ENCODE measurements at regions not wholly inside any gene's neighbourhood (a gene's known extent, or its start where the extent isn't known, plus 50 kb on each side); places are given as distances from the start of the nearest gene placed in this dataset.

DNA sequence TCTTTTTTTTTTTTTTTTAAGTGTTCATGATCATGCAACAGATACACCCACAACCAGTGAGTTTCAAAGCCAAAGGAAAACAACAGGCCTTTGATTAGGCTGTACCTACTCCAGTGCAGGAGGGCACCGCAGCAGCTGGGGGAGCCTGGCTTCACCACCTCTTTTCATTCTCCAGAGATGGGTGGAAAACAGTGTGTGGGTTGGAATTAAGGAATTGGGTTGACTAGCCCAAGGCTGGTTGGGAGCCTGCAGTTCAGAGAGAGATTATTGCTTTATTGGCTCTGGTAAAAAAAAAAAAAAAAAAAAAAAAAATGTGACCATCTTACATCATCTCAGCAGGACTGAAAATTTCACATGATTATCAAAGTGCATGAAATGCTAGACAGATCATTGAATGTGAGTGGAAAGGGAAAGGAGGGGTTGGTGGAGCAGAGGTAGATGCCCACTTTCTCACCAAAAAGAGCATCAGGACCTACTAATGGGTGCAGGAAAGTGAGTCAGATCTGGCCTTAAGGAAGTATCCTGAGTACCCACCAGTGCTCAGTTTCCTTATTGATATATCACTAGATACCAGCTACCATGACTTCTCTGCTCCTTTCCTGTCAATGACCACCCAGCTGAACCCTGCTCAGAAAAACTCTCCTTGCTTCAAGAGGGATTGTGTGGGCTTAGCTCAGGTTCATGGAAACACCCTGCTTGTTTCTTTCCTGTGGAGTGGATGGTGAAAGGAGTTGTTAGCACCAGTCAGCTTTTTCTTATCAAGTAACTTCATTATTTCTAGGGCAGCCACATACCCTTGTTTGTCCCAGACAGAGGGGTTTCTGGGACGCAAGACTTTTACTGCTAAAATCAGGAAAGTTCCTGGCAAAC is 54.8 kb upstream of the DYRK2 start:
- DNase-seq: no peak

DNA sequence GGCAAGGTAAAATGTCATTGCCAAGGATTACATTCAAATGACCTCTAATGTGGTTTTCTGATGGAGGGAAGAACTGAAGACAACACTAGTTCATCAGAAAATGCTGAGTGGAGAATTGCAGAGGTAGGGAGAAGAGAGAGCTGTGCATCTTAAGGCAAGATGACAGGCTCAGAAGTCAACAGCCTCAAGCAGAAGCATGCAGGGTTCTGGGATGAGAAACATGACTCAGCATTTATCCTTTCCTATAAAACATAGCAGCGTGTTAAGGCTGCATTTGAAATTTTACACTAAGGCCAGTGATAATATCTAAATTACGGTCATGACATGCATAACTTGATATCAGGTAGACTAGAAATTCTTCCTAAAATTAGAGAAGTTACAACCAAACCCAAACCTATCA is 53.7 kb upstream of the DYRK2 start:
- DNase-seq: no peak

DNA sequence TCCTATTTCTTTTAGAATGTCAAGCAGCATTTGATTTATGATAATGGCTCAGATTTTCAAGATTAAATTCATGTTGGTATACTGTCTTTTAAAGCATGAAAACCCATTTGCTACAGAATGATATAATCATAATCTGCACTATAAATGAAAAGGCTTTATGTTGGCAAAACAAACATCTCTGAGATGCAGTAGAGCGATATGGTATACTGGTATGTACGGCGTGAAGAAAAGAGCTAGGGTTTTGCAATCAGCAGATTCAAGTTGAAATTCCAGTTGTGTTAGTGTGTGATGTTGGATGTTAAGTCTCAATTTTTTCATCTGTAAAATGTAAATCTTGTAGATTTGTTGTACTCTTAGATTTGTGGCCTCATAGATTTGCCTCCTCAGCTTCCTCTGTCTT is 53.2 kb upstream of the DYRK2 start:
- no peak for DNase-seq

DNA sequence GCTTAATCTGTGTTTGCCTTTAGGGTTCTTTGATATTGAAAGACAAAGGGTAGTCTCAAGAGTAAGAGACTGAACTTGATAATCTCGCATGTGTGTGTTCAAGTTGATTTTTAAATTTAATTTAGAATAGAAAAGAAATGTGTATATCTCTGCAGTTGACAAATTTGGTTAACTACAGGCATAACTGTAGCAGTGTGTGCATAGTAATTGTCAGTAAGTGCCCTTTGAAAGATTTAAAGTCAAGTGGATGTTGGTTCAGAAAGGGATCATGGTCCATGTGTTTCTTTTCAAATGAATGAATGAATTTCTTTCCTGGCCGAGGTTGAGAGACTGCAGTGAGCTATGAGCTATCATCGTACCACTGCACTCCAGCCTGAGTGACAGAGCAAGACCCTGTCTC is 49.9 kb upstream of the DYRK2 start:
- no peak for DNase-seq

Data from COR-L47 (cell line).